Small intestine (tissue), 7 donors: ENCODE measurements at regions not wholly inside any gene's neighbourhood (a gene's known extent, or its start where the extent isn't known, plus 50 kb on each side); places are given as distances from the start of the nearest gene placed in this dataset.
A peak's percentile ranks its signal among the peaks of the same experiment; 100 is the strongest.

Source experiments
- DNase-seq, 2 donors: peaks; one replicate each; pipeline versions ENCODE4 v3.0.0 to v3.0.0-alpha.2; 2013
- FAIRE-seq: peaks from 2 replicates; lab custom pipeline; 2012; peaks lifted over from hg19 to GRCh38; lab: Jason Lieb, UNC
- H3K27ac ChIP-seq, 3 donors: one replicate each; pipeline ENCODE4 v1.5.1; 2013; ENCODE audit warnings: low read length in 2 of 3, mild to moderate bottlenecking in 2 of 3, control low read depth in 1 of 3, inconsistent platforms in 1 of 3, low read depth in 1 of 3, moderate library complexity in 1 of 3
- H3K27me3 ChIP-seq, 3 donors: one replicate each; pipeline ENCODE4 v1.6.1; 2013; ENCODE audit warnings: low read length in 3 of 3, inconsistent platforms in 1 of 3; ENCODE audit not compliant: control insufficient read depth in 3 of 3, insufficient read depth in 3 of 3
- H3K36me3 ChIP-seq, 3 donors: one replicate each; pipeline ENCODE4 v1.6.1; 2013; ENCODE audit warnings: low read length in 3 of 3, inconsistent platforms in 1 of 3, low read depth in 1 of 3, mild to moderate bottlenecking in 1 of 3, moderate library complexity in 1 of 3; ENCODE audit not compliant: control insufficient read depth in 3 of 3, insufficient read depth in 2 of 3
- H3K4me1 ChIP-seq, 3 donors: one replicate each; pipeline ENCODE4 v1.6.1; 2013; ENCODE audit warnings: low read length in 2 of 3, inconsistent platforms in 1 of 3, low read depth in 1 of 3, mild to moderate bottlenecking in 1 of 3, moderate library complexity in 1 of 3; ENCODE audit not compliant: control insufficient read depth in 3 of 3, insufficient read depth in 2 of 3
- H3K4me3 ChIP-seq, 3 donors: one replicate each; pipeline ENCODE4 v1.5.1; 2013; ENCODE audit warnings: low read length in 3 of 3, control low read depth in 1 of 3, inconsistent platforms in 1 of 3, low read depth in 1 of 3, mild to moderate bottlenecking in 1 of 3, moderate library complexity in 1 of 3
- H3K9me3 ChIP-seq, 2 donors: one replicate each; pipeline ENCODE4 v1.6.1; 2013; ENCODE audit warnings: low read depth in 1 of 2, low read length in 1 of 2; ENCODE audit not compliant: control insufficient read depth in 2 of 2, insufficient read depth in 1 of 2
- WGBS, 3 donors: extraction: QIAGEN DNeasy Blood & Tissue Kit; methylation state at CpG; one replicate each; pipeline ENCODE4 v1.1.7; 2013; 5-methylcytosine and 5-hydroxymethylcytosine counted together
- donor health status: healthy with polysubstance abuse.
- donor health status: control.
- donor health status: control.
- donor health status: Bipolar disorder and iron deficiency.
- donor health status: healthy.

GRCh38 chr6:11356404-11357155, 124.1 kb upstream of the NEDD9 start:
- no peaks in the 10 kb centered on the region for H3K36me3 ChIP-seq
- peaks cover 0 to 6% of the 10 kb centered on the region in 2 donors for H3K9me3 ChIP-seq
- peaks cover 0 to 11% (median 2%) of the 10 kb centered on the region in 3 donors for H3K4me1 ChIP-seq
- 54 to 66% (median 63%) methylated on average over 11 of the region's 11 CpGs for WGBS, 3 donors
- no peak overlapping the region for H3K4me3 ChIP-seq
- no peaks in the 10 kb centered on the region for H3K27me3 ChIP-seq
- DNase-seq (peak in 1 of 2 donors; percentile 66), FAIRE-seq (no peak)
- peak overlapping the region in 2 of 3 donors; percentile 36 to 83 for H3K27ac ChIP-seq

GRCh38 chr6:11353921-11354389, 121.5 kb upstream of the NEDD9 start:
- FAIRE-seq (no peak), DNase-seq (no peak)
- Histone ChIP-seq H3K36me3 (no peaks in the 10 kb centered on the region), H3K4me1 (peaks cover 0 to 11% (median 2%) of the 10 kb centered on the region in 3 donors), H3K9me3 (no peaks in the 10 kb centered on the region), H3K27me3 (no peaks in the 10 kb centered on the region), H3K27ac (peak overlapping the region in 2 of 3 donors; percentile 40 to 59), H3K4me3 (no peak overlapping the region)
- WGBS, 3 donors: 58 to 71% (median 60%) methylated on average over 6 of the region's 6 CpGs

- 89 to 97% (median 93%) methylated on average over 4 of the region's 4 CpGs for WGBS, 3 donors
- no peaks in the 10 kb centered on the region for H3K9me3 ChIP-seq
- DNase-seq (no peak), FAIRE-seq (no peak)
- H3K4me3 ChIP-seq: no peak overlapping the region
- peaks cover 2 to 4% (median 3%) of the 10 kb centered on the region in 3 donors for H3K4me1 ChIP-seq
- peak overlapping the region in 1 of 3 donors; percentile 20 for H3K27ac ChIP-seq
- no peaks in the 10 kb centered on the region for H3K27me3 ChIP-seq
- no peaks in the 10 kb centered on the region for H3K36me3 ChIP-seq
Measured at GRCh38 chr6:11350294-11350693, 117.8 kb upstream of the NEDD9 start.

- H3K9me3 ChIP-seq: no peaks in the 10 kb centered on the region
- H3K4me1 ChIP-seq: peaks cover 3 to 6% (median 4%) of the 10 kb centered on the region in 3 donors
- FAIRE-seq (no peak), DNase-seq (peak in 1 of 2 donors; percentile 60)
- H3K27ac ChIP-seq: peak overlapping the region in 1 of 3 donors; percentile 20
- no peaks in the 10 kb centered on the region for H3K36me3 ChIP-seq
- no peaks in the 10 kb centered on the region for H3K27me3 ChIP-seq
- no peak overlapping the region for H3K4me3 ChIP-seq
Measured at GRCh38 chr6:11349880-11350279, 117.4 kb upstream of the NEDD9 start.

- H3K4me1 ChIP-seq: peaks cover 0 to 10% (median 4%) of the 10 kb centered on the region in 3 donors
- no peaks in the 10 kb centered on the region for H3K27me3 ChIP-seq
- peaks cover 0 to under 1% of the 10 kb centered on the region in 2 donors for H3K9me3 ChIP-seq
- DNase-seq (no peak), FAIRE-seq (no peak)
- H3K27ac ChIP-seq: no peak overlapping the region
- WGBS, 3 donors: 88 to 100% (median 91%) methylated on average over 1 of the region's 1 CpG
- H3K36me3 ChIP-seq: no peaks in the 10 kb centered on the region
- no peak overlapping the region for H3K4me3 ChIP-seq
Measured at GRCh38 chr6:11346516-11346915, 114.0 kb upstream of the NEDD9 start.

- peak overlapping the region in 2 of 3 donors; percentile 39 to 42 for H3K27ac ChIP-seq
- no peaks in the 10 kb centered on the region for H3K27me3 ChIP-seq
- H3K4me1 ChIP-seq: peaks cover 0 to 10% (median 4%) of the 10 kb centered on the region in 3 donors
- FAIRE-seq (no peak), DNase-seq (peak; percentile 42 to 72)
- peaks cover 0 to 5% of the 10 kb centered on the region in 2 donors for H3K9me3 ChIP-seq
- no peak overlapping the region for H3K4me3 ChIP-seq
- 79 to 91% (median 87%) methylated on average over 5 of the region's 5 CpGs for WGBS, 3 donors
- no peaks in the 10 kb centered on the region for H3K36me3 ChIP-seq
Measured at GRCh38 chr6:11345536-11345935, 113.1 kb upstream of the NEDD9 start.

- Histone ChIP-seq H3K9me3 (peaks cover 0 to 5% of the 10 kb centered on the region in 2 donors), H3K4me3 (no peak overlapping the region), H3K27me3 (no peaks in the 10 kb centered on the region), H3K4me1 (peaks cover 0 to 10% (median 4%) of the 10 kb centered on the region in 3 donors), H3K36me3 (no peaks in the 10 kb centered on the region), H3K27ac (peak overlapping the region in 2 of 3 donors; percentile 33 to 42)
- FAIRE-seq: no peak
- DNase-seq: peak; percentile 83 to 93
- WGBS, 3 donors: 28 to 72% (median 54%) methylated on average over 6 of the region's 6 CpGs
Measured at GRCh38 chr6:11343963-11344723, 111.7 kb upstream of the NEDD9 start.

- H3K9me3 ChIP-seq: peaks cover 0 to 5% of the 10 kb centered on the region in 2 donors
- H3K4me1 ChIP-seq: peaks cover 0 to 10% (median 4%) of the 10 kb centered on the region in 3 donors
- no peak for FAIRE-seq
- 86 to 94% (median 89%) methylated on average over 2 of the region's 2 CpGs for WGBS, 3 donors
- no peak overlapping the region for H3K27ac ChIP-seq
- H3K36me3 ChIP-seq: no peaks in the 10 kb centered on the region
- H3K4me3 ChIP-seq: no peak overlapping the region
- H3K27me3 ChIP-seq: no peaks in the 10 kb centered on the region
- no peak for DNase-seq
Measured at GRCh38 chr6:11341867-11342266, 109.4 kb upstream of the NEDD9 start.
